ENCODE measurements at regions not wholly inside any gene's neighbourhood (a gene's known extent, or its start where the extent isn't known, plus 50 kb on each side); places are given as distances from the start of the nearest gene placed in this dataset.

DNA sequence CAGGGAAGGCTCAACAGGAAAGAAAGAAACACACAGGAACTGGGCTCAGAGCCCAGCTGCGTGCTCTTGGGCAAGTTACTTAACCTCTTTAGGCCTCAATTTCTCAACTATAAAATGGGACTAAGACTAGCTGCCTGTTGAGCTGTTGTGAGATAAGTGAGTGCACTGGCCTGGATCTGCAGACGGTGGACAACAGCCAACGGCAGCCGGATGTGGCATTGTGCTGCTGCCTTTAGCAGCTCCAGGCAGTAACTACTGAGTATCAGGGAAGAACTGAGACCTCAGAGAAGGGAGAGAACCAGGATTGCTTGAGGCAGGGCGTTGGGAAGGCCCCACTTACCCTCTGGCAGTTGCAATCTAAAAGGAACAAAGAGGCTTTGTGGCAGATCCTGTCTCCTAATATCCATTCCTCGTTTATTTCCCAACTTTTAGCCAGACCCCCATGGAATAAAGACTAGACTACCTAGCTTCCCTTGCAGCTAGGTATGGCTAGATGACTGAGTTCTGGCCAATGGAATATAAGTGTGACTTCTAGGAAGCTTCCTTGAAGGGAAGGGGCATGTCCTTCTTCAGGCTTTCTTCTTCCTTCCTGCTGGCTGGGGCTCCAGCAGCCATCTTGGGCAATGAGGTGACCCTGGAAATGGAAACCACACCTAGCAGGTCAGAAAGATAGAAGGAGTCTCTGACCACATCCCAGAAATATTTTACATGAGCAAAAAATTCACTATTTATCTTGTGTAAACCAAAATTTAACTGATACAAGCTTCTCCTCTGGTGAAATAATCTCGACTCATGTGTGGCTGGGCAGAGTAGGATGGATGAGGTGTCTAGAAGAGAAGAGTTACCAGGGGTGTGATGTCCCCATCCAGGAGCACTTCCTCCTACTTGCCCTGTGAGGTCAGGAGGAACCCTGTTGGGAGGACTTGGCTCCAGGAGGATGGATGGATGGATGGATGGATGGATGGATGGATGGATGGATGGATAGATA, 67.6 kb downstream of the MRPL14 start:
- no peak for TF ChIP-seq CTCF (IDR thresholded peaks at IDR 0.05)
- no peak for TF ChIP-seq POLR2A (IDR thresholded peaks at IDR 0.05)
- DNase-seq, result no peak
- no peak overlapping the region for H3K4me3 ChIP-seq
- intact Hi-C loops (cut with DNase I; ENCODE audit: low total_unique reads), result no loop called here
- no peaks in the 10 kb centered on the region for H3K9me3 ChIP-seq
- H3K27ac ChIP-seq, result no peak overlapping the region
- H3K27me3 ChIP-seq, result no peaks in the 10 kb centered on the region
- peaks cover 21% of the 10 kb centered on the region for H3K4me1 ChIP-seq
- H3K36me3 ChIP-seq (ENCODE audit: low read depth, missing control alignments), result no peaks in the 10 kb centered on the region
- 75 to 78% methylated on average over 7 of the region's 7 CpGs for WGBS, 2 donors

DNA sequence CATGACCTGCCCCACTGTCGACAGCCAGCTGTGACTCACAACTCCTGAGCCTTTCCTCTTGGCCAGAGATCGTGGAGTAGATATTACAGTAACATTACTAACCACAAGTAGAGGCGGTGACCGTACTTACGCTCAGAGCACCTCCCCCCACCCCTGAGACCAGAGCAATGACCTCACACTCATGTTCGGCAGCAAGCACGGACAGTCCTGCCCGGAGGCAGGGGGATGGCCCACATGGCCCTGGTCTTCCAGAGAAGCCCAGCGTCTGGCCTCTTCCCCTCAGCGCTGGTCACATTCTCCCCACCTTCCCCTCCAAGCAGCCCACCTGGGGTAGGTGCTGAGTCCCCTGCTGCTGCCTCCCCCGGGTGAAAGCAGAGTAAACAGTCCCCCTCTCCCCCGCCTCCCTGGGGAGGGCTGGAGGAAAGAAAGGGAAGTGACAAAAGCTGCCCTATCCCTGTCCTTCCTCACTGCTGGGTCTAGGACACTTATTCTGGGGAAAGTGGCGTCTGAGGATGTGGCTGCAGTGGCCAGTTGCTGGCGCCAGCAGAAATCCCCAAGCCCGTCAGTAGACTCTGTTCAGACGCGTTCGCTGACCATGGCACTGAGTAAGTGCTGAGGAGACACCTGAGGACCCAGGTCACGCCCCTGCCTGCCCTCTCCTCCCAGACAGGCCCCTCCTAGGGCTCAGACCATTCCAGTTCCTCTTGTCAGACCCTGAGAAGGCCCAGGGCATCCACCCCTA, 68.5 kb downstream of the MRPL14 start:
- intact Hi-C loops (cut with DNase I; ENCODE audit: low total_unique reads), result no loop called here
- Histone ChIP-seq H3K27me3 (no peaks in the 10 kb centered on the region), H3K9me3 (no peaks in the 10 kb centered on the region), H3K27ac (peak overlapping the region in 1 of 2 donors; percentile 53), H3K36me3 (ENCODE audit: low read depth, missing control alignments) (no peaks in the 10 kb centered on the region), H3K4me1 (peaks cover 12% of the 10 kb centered on the region), H3K4me3 (no peak overlapping the region)
- 63 to 65% methylated on average over 18 to 19 of the region's 19 CpGs for WGBS, 2 donors
- TF ChIP-seq CTCF (IDR thresholded peaks at IDR 0.05), result no peak
- no peak for TF ChIP-seq POLR2A (IDR thresholded peaks at IDR 0.05)
- DNase-seq, result peak; percentile 54

DNA sequence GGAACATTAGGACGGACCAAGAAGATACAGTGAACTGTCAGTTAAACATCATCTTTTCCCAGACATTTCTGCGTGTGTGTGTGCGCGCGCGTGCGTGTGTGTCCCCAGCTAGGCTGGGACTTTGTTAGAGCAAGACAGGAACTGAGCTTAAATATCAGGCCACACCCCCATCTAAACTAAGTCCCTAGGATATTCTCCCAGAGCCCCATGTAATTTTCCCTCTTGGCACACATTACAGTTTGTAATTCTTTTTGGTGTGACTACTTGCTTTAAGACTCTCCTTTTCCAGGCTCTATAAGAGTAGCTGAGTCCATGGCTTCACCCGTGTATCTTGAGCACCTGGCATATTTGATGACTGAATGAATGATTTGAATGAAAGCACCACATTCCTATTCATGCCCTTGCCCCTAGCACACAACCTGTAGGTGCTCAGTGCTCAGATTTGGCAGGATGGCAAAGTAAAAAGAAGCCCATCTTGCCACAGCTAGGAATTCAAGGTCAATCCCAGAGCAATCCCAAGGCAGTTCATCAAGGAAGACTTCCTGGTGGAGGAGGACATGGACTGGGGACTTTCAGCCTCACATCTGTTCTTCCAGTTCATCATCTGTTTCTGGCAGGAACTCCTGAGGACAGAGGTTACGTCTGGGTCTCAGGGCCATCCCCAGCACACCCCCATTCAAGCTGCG, 69.2 kb downstream of the MRPL14 start:
- intact Hi-C loops (cut with DNase I; ENCODE audit: low total_unique reads), result no loop called here
- no peak overlapping the region for H3K4me3 ChIP-seq
- WGBS, 2 donors, result 80% methylated on average over 10 of the region's 10 CpGs
- no peaks in the 10 kb centered on the region for H3K27me3 ChIP-seq
- TF ChIP-seq CTCF (IDR thresholded peaks at IDR 0.05) (no peak), POLR2A (IDR thresholded peaks at IDR 0.05) (no peak)
- H3K9me3 ChIP-seq, result no peaks in the 10 kb centered on the region
- H3K36me3 ChIP-seq (ENCODE audit: low read depth, missing control alignments), result no peaks in the 10 kb centered on the region
- H3K27ac ChIP-seq, result no peak overlapping the region
- no peak for DNase-seq
- peaks cover 7% of the 10 kb centered on the region for H3K4me1 ChIP-seq

GRCh38 chr6:44057238-44057930, 69.9 kb downstream of the MRPL14 start:
- H3K27me3 ChIP-seq, result no peaks in the 10 kb centered on the region
- 52 to 67% methylated on average over 3 of the region's 4 CpGs for WGBS, 2 donors
- intact Hi-C loops (cut with DNase I; ENCODE audit: low total_unique reads), result no loop called here
- DNase-seq, result no peak
- H3K36me3 ChIP-seq (ENCODE audit: low read depth, missing control alignments), result no peaks in the 10 kb centered on the region
- H3K4me3 ChIP-seq, result no peak overlapping the region
- TF ChIP-seq CTCF (IDR thresholded peaks at IDR 0.05) (no peak), POLR2A (IDR thresholded peaks at IDR 0.05) (no peak)
- H3K9me3 ChIP-seq, result no peaks in the 10 kb centered on the region
- H3K27ac ChIP-seq, result no peak overlapping the region
- H3K4me1 ChIP-seq, result peaks cover 3% of the 10 kb centered on the region
